Testis (tissue), 2 donors: ENCODE measurements at regions not wholly inside any gene's neighbourhood (a gene's known extent, or its start where the extent isn't known, plus 50 kb on each side); places are given as distances from the start of the nearest gene placed in this dataset.

Source experiments
- DNase-seq: peaks from one replicate; pipeline ENCODE4 v3.0.0-alpha.2; 2019
- H3K27ac ChIP-seq, 2 donors: fragments of 200-600 bp; sonication (generic); one replicate each; pipeline ENCODE4 v1.5.1; 2019
- H3K27me3 ChIP-seq: fragments of 200-600 bp; sonication (generic); one replicate; pipeline ENCODE4 v1.5.1; 2019
- H3K36me3 ChIP-seq: fragments of 200-600 bp; sonication (generic); one replicate; pipeline ENCODE4 v1.5.1; 2017; ENCODE audit warnings: low read depth; ENCODE audit errors: missing control alignments
- H3K4me1 ChIP-seq: fragments of 200-600 bp; sonication (generic); one replicate; pipeline ENCODE4 v1.5.1; 2019
- H3K4me3 ChIP-seq, 2 donors: fragments of 200-600 bp; sonication (generic); one replicate each; pipeline ENCODE4 v1.5.1; 2017 to 2019
- H3K9me3 ChIP-seq: fragments of 200-600 bp; sonication (generic); one replicate; pipeline ENCODE4 v1.5.1; 2017
- CTCF ChIP-seq, 3 experiments: fragments of 450-650 bp in 2 of 3; fragments of 200-600 bp in 1 of 3; sonication (generic) in 1 of 3; IDR thresholded peaks; one replicate each; pipeline ENCODE4 v1.5.1; 2016 to 2019; ENCODE audit warnings: antibody characterized with exemption in 3 of 3, mild to moderate bottlenecking in 2 of 3, moderate library complexity in 1 of 3
- POLR2A ChIP-seq: fragments of 450-650 bp; IDR thresholded peaks from one replicate; pipeline ENCODE4 v1.6.1; 2017; ENCODE audit warnings: antibody characterized with exemption, mild to moderate bottlenecking, moderate library complexity
- WGBS, 2 donors: methylation state at CpG; one replicate each; pipeline ENCODE4 v1.1.5; 2018; 5-methylcytosine and 5-hydroxymethylcytosine counted together
- intact Hi-C: fragments of 100-400 bp; cut with DNase I; formaldehyde crosslinking; loops from one replicate; pipeline ENCODE4 v1.15.1; 2023; ENCODE audit warnings: low total_unique reads

- intact Hi-C loops = no loop called here
- H3K9me3 ChIP-seq = no peaks in the 10 kb centered on the region
- H3K36me3 ChIP-seq = no peaks in the 10 kb centered on the region
- 50 to 70% methylated on average over 24 to 26 of the region's 26 CpGs for WGBS, 2 donors
- no peak overlapping the region for H3K4me3 ChIP-seq
- TF ChIP-seq CTCF (IDR thresholded peaks at IDR 0.05) (no peak), POLR2A (no peak)
- peak overlapping the region in 1 of 2 donors; percentile 53 for H3K27ac ChIP-seq
- no peaks in the 10 kb centered on the region for H3K4me1 ChIP-seq
- no peak for DNase-seq
- no peaks in the 10 kb centered on the region for H3K27me3 ChIP-seq
Measured at GRCh38 chr9:107587191-107587963, 97.8 kb upstream of the KLF4 start.

GRCh38 chr9:107586493-107586892 is 96.9 kb upstream of the KLF4 start:
- Histone ChIP-seq H3K27me3 (no peaks in the 10 kb centered on the region), H3K4me3 (no peak overlapping the region), H3K9me3 (no peaks in the 10 kb centered on the region), H3K36me3 (no peaks in the 10 kb centered on the region), H3K27ac (no peak overlapping the region), H3K4me1 (no peaks in the 10 kb centered on the region)
- no peak for DNase-seq
- TF ChIP-seq POLR2A = no peak
- TF ChIP-seq CTCF (IDR thresholded peaks at IDR 0.05) = no peak
- intact Hi-C loops = no loop called here
- WGBS, 2 donors = 88 to 95% methylated on average over 3 of the region's 3 CpGs

- Histone ChIP-seq H3K27me3 (no peaks in the 10 kb centered on the region), H3K36me3 (no peaks in the 10 kb centered on the region), H3K4me1 (no peaks in the 10 kb centered on the region), H3K4me3 (no peak overlapping the region), H3K27ac (no peak overlapping the region), H3K9me3 (no peaks in the 10 kb centered on the region)
- no peak for DNase-seq
- intact Hi-C loops = no loop called here
- 83 to 88% methylated on average over 3 of the region's 3 CpGs for WGBS, 2 donors
- TF ChIP-seq POLR2A = no peak
- no peak for TF ChIP-seq CTCF (IDR thresholded peaks at IDR 0.05)
Measured at GRCh38 chr9:107585465-107585864, 95.9 kb upstream of the KLF4 start.

- no peaks in the 10 kb centered on the region for H3K27me3 ChIP-seq
- H3K9me3 ChIP-seq = no peaks in the 10 kb centered on the region
- TF ChIP-seq CTCF (IDR thresholded peaks at IDR 0.05) (no peak), POLR2A (no peak)
- no peak overlapping the region for H3K27ac ChIP-seq
- no peaks in the 10 kb centered on the region for H3K36me3 ChIP-seq
- no peak overlapping the region for H3K4me3 ChIP-seq
- DNase-seq = no peak
- intact Hi-C loops = no loop called here
- WGBS, 2 donors = 79 to 80% methylated on average over 1 of the region's 1 CpG
- no peaks in the 10 kb centered on the region for H3K4me1 ChIP-seq
Measured at GRCh38 chr9:107584944-107585343, 95.4 kb upstream of the KLF4 start.

- H3K9me3 ChIP-seq = no peaks in the 10 kb centered on the region
- H3K27ac ChIP-seq = no peak overlapping the region
- no peak for DNase-seq
- WGBS, 2 donors = 74 to 86% methylated on average over 5 of the region's 5 CpGs
- intact Hi-C loops = no loop called here
- H3K36me3 ChIP-seq = no peaks in the 10 kb centered on the region
- no peaks in the 10 kb centered on the region for H3K4me1 ChIP-seq
- no peaks in the 10 kb centered on the region for H3K27me3 ChIP-seq
- no peak overlapping the region for H3K4me3 ChIP-seq
- TF ChIP-seq POLR2A (no peak), CTCF (IDR thresholded peaks at IDR 0.05) (no peak)
Measured at GRCh38 chr9:107584186-107584585, 94.6 kb upstream of the KLF4 start.
